Uterus (tissue), 3 donors: ENCODE measurements at regions not wholly inside any gene's neighbourhood (a gene's known extent, or its start where the extent isn't known, plus 50 kb on each side); places are given as distances from the start of the nearest gene placed in this dataset.

Experiments
- DNase-seq, 2 donors: peaks; one replicate each; pipeline ENCODE4 v3.0.0-alpha.2; 2019 to 2020
- H3K27ac ChIP-seq, 2 donors: fragments of 200-600 bp; sonication (generic); 1 replicate in 1 of 2; 2 replicates in 1 of 2; pipeline ENCODE4 v1.5.1; 2016 to 2018
- H3K27me3 ChIP-seq, 2 donors: fragments of 200-600 bp; sonication (generic); one replicate each; pipeline ENCODE4 v1.5.1; 2018 to 2019; ENCODE audit warnings: control low read depth in 1 of 2
- H3K36me3 ChIP-seq, 2 donors: fragments of 200-600 bp; sonication (generic); one replicate each; pipeline ENCODE4 v1.5.1; 2019; ENCODE audit warnings: control low read depth in 1 of 2
- H3K4me1 ChIP-seq, 2 donors: fragments of 200-600 bp; sonication (generic); one replicate each; pipeline ENCODE4 v1.5.1; 2018 to 2019; ENCODE audit warnings: control low read depth in 1 of 2
- H3K4me3 ChIP-seq, 2 donors: fragments of 200-600 bp; sonication (generic); 1 replicate in 1 of 2; 2 replicates in 1 of 2; pipeline ENCODE4 v1.5.1; 2018 to 2019; ENCODE audit warnings: mild to moderate bottlenecking in 1 of 2
- H3K9me3 ChIP-seq, 2 donors: fragments of 200-600 bp; sonication (generic); one replicate each; pipeline ENCODE4 v1.5.1; 2019; ENCODE audit warnings: control low read depth in 1 of 2
- POLR2A ChIP-seq, 2 donors: fragments of 450-650 bp; IDR thresholded peaks; one replicate each; pipeline ENCODE4 v1.6.1; 2016; ENCODE audit warnings: antibody characterized with exemption in 2 of 2, mild to moderate bottlenecking in 1 of 2, moderate library complexity in 1 of 2
- intact Hi-C: fragments of 100-400 bp; cut with DNase I; formaldehyde crosslinking; loops from one replicate; pipeline ENCODE4 v1.15.1; 2023; ENCODE audit warnings: low total_unique reads
- TF ChIP-seq, protein P1 (sequence below), 4 experiments: fragments of 200-600 bp in 2 of 4; fragments of 450-650 bp in 2 of 4; sonication (generic) in 2 of 4; IDR thresholded peaks; one replicate each; pipeline ENCODE4 v1.5.1; 2016 to 2019; ENCODE audit warnings: antibody characterized with exemption in 4 of 4, mild to moderate bottlenecking in 2 of 4, moderate library complexity in 1 of 4
- donor health status: DM: yes; HTN: yes; CAD: no.

DNA sequence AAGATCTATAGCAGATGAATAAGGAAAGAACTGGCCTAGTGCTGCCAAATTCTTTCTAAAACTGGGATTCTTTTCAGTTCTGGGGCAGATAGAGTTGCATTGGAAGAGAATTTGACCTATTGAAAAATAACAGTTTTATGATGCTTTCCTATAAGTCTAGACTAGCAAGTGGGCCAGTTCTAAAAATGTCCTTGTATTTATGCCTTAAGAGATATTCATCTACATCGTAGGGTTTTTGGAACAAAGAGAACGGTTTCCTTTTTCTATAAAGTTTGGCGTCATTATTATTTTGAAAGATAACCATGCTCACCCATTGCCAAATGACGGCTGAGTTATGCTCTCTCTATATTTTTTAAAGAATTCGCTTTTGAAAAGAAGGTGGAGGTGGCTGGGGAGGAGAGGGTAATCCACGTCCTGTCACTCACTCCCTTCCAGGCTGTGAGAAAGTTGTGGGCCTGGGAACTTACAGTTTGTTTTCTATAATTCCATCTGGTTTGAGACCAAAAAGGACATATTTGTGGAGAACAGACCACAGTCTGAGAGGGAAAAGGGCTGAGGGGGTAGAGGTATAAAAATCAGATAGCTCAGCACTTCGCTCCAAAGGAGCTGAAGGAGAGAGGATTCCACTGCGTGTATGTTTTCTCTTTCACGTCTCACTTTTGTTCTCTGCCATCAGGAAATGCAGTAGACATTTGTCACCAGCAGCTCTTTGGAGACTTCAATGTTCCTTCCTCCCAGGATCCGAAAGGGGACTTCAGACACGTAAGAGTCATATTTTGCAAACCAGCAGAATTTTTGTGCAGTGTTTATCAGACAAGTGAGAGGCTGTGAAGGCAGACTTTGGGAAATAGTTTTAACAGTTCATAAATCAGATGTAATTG is 281.9 kb upstream of the FN1 start:
- TF ChIP-seq, protein P1, sequence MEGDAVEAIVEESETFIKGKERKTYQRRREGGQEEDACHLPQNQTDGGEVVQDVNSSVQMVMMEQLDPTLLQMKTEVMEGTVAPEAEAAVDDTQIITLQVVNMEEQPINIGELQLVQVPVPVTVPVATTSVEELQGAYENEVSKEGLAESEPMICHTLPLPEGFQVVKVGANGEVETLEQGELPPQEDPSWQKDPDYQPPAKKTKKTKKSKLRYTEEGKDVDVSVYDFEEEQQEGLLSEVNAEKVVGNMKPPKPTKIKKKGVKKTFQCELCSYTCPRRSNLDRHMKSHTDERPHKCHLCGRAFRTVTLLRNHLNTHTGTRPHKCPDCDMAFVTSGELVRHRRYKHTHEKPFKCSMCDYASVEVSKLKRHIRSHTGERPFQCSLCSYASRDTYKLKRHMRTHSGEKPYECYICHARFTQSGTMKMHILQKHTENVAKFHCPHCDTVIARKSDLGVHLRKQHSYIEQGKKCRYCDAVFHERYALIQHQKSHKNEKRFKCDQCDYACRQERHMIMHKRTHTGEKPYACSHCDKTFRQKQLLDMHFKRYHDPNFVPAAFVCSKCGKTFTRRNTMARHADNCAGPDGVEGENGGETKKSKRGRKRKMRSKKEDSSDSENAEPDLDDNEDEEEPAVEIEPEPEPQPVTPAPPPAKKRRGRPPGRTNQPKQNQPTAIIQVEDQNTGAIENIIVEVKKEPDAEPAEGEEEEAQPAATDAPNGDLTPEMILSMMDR (IDR thresholded peaks at IDR 0.05) = no peak
- TF ChIP-seq POLR2A (IDR thresholded peaks at IDR 0.05) = no peak
- Histone ChIP-seq H3K4me3 (no peak overlapping the region), H3K4me1 (no peaks in the 10 kb centered on the region), H3K27ac (peak overlapping the region; percentile 65 to 79), H3K36me3 (no peaks in the 10 kb centered on the region), H3K9me3 (no peaks in the 10 kb centered on the region), H3K27me3 (no peaks in the 10 kb centered on the region)
- intact Hi-C loops = no loop called here
- no peak for DNase-seq

- H3K36me3 ChIP-seq = no peaks in the 10 kb centered on the region
- no peaks in the 10 kb centered on the region for H3K9me3 ChIP-seq
- TF ChIP-seq, protein P1 (IDR thresholded peaks at IDR 0.05) = no peak
- TF ChIP-seq POLR2A (IDR thresholded peaks at IDR 0.05) = no peak
- H3K4me1 ChIP-seq = no peaks in the 10 kb centered on the region
- no peak for DNase-seq
- no peaks in the 10 kb centered on the region for H3K27me3 ChIP-seq
- H3K27ac ChIP-seq = peak overlapping the region in 1 of 2 donors; percentile 79
- no peak overlapping the region for H3K4me3 ChIP-seq
- intact Hi-C loops = no loop called here
Observed at GRCh38 chr2:215716956-215717355, 281.1 kb upstream of the FN1 start.

- intact Hi-C loops = no loop called here
- Histone ChIP-seq H3K4me3 (no peak overlapping the region), H3K4me1 (no peaks in the 10 kb centered on the region)
Observed at GRCh38 chr2:215712871-215713790, 277.3 kb upstream of the FN1 start.

GRCh38 chr2:215712219-215712868 is 276.5 kb upstream of the FN1 start:
- peak overlapping the region; percentile 66 to 73 for H3K27ac ChIP-seq
- TF ChIP-seq POLR2A (IDR thresholded peaks at IDR 0.05) = no peak
- TF ChIP-seq, protein P1 (IDR thresholded peaks at IDR 0.05) = no peak
- no peak overlapping the region for H3K4me3 ChIP-seq
- intact Hi-C loops = no loop called here
- H3K36me3 ChIP-seq = no peaks in the 10 kb centered on the region
- H3K4me1 ChIP-seq = no peaks in the 10 kb centered on the region
- H3K9me3 ChIP-seq = no peaks in the 10 kb centered on the region
- DNase-seq = no peak
- no peaks in the 10 kb centered on the region for H3K27me3 ChIP-seq

More at GRCh38 chr2:215712871-215713790, 277.3 kb upstream of the FN1 start:
- H3K27ac ChIP-seq = peak overlapping the region; percentile 66 to 73
- no peaks in the 10 kb centered on the region for H3K36me3 ChIP-seq
- no peaks in the 10 kb centered on the region for H3K27me3 ChIP-seq
- TF ChIP-seq, protein P1 (IDR thresholded peaks at IDR 0.05) = no peak
- no peak for TF ChIP-seq POLR2A (IDR thresholded peaks at IDR 0.05)
- no peaks in the 10 kb centered on the region for H3K9me3 ChIP-seq
- DNase-seq = no peak
